GM18508 (cell line): ENCODE measurements at regions not wholly inside any gene's neighbourhood (a gene's known extent, or its start where the extent isn't known, plus 50 kb on each side); places are given as distances from the start of the nearest gene placed in this dataset.
A peak's percentile ranks its signal among the peaks of the same experiment; 100 is the strongest.

ENCODE experiments used
- ATAC-seq: cut with Tn5 transposase; IDR thresholded peaks from one replicate; pipeline ENCODE4 v1.9.1; 2021; ENCODE audit warnings: moderate number of reproducible peaks; ENCODE audit not compliant: insufficient read depth, unreplicated experiment

GRCh38 chr9:103992938-103993579 is 101.0 kb upstream of the SMC2 start:
- ATAC-seq = no peak

GRCh38 chr9:103997856-103998370 is 96.2 kb upstream of the SMC2 start:
- ATAC-seq = no peak

- no peak for ATAC-seq
Observed at GRCh38 chr9:103999375-104000062, 94.6 kb upstream of the SMC2 start.

- ATAC-seq = no peak
Observed at GRCh38 chr9:104009826-104010225, 84.3 kb upstream of the SMC2 start.

GRCh38 chr9:104022083-104022482 is 72.0 kb upstream of the SMC2 start:
- ATAC-seq = no peak

GRCh38 chr9:104025104-104025503 is 69.0 kb upstream of the SMC2 start:
- no peak for ATAC-seq

- no peak for ATAC-seq
Observed at GRCh38 chr9:104025945-104026344, 68.2 kb upstream of the SMC2 start.

- ATAC-seq = peak; percentile 57
Observed at GRCh38 chr9:104027295-104027694, 66.8 kb upstream of the SMC2 start.

GRCh38 chr9:104028827-104029226 is 65.3 kb upstream of the SMC2 start:
- ATAC-seq = peak; percentile 38
